Mesendoderm (in vitro differentiated cells): ENCODE measurements at regions not wholly inside any gene's neighbourhood (a gene's known extent, or its start where the extent isn't known, plus 50 kb on each side); places are given as distances from the start of the nearest gene placed in this dataset.
A peak's percentile ranks its signal among the peaks of the same experiment; 100 is the strongest.

ENCODE experiments used
- DNase-seq: peaks from one replicate; pipeline ENCODE4 v3.0.0; 2013
- H2AK5ac ChIP-seq: 2 replicates; pipeline ENCODE4 v1.6.1; 2013; ENCODE audit warnings: low read length, inconsistent platforms
- H2BK120ac ChIP-seq: 2 replicates; pipeline ENCODE4 v1.6.1; 2013; ENCODE audit warnings: low read depth, mild to moderate bottlenecking, low read length, moderate library complexity, mixed read lengths
- H2BK15ac ChIP-seq: replicated peaks from 2 replicates; pipeline ENCODE4 v1.6.1; 2013; ENCODE audit warnings: low read depth, mild to moderate bottlenecking, moderate library complexity
- H2BK5ac ChIP-seq: 2 replicates; pipeline ENCODE4 v1.6.1; 2013; ENCODE audit warnings: low read length, inconsistent platforms
- H3K18ac ChIP-seq: 2 replicates; pipeline ENCODE4 v1.6.1; 2013; ENCODE audit warnings: mild to moderate bottlenecking, low read length, mixed read lengths
- H3K23ac ChIP-seq: one replicate; pipeline ENCODE4 v1.6.1; 2013; ENCODE audit warnings: low read length
- H3K27ac ChIP-seq: 2 replicates; pipeline ENCODE4 v1.5.1; 2013; ENCODE audit warnings: low read depth, mild to moderate bottlenecking, inconsistent platforms, low read length, moderate library complexity
- H3K27me3 ChIP-seq: 2 replicates; pipeline ENCODE4 v1.6.1; 2013; ENCODE audit warnings: low read length, control low read depth, mild to moderate bottlenecking, inconsistent platforms; ENCODE audit not compliant: insufficient read depth, poor library complexity
- H3K36me3 ChIP-seq: 2 replicates; pipeline ENCODE4 v1.6.1; 2013; ENCODE audit warnings: low read length, inconsistent platforms; ENCODE audit not compliant: control insufficient read depth, insufficient read depth
- H3K4ac ChIP-seq: one replicate; pipeline ENCODE4 v1.6.1; 2013; ENCODE audit warnings: low read depth, mild to moderate bottlenecking, low read length, moderate library complexity
- H3K4me1 ChIP-seq: 2 replicates; pipeline ENCODE4 v1.6.1; 2013; ENCODE audit warnings: low read depth, low read length, inconsistent platforms; ENCODE audit not compliant: control insufficient read depth
- H3K4me2 ChIP-seq: 2 replicates; pipeline ENCODE4 v1.6.1; 2013; ENCODE audit warnings: low read length
- H3K4me3 ChIP-seq: 2 replicates; pipeline ENCODE4 v1.5.1; 2013; ENCODE audit warnings: mild to moderate bottlenecking, low read length
- H3K56ac ChIP-seq: one replicate; pipeline ENCODE4 v1.6.1; 2013; ENCODE audit warnings: low read length
- H3K79me1 ChIP-seq: 2 replicates; pipeline ENCODE4 v1.6.1; 2013; ENCODE audit warnings: low read length, inconsistent platforms
- H3K79me2 ChIP-seq: 2 replicates; pipeline ENCODE4 v1.6.1; 2013; ENCODE audit warnings: mild to moderate bottlenecking, low read length; ENCODE audit not compliant: control insufficient read depth, insufficient read depth
- H3K9ac ChIP-seq: 2 replicates; pipeline ENCODE4 v1.6.1; 2013; ENCODE audit warnings: low read length, inconsistent platforms
- H4K5ac ChIP-seq: one replicate; pipeline ENCODE4 v1.6.1; 2013; ENCODE audit warnings: low read length
- H4K8ac ChIP-seq: one replicate; pipeline ENCODE4 v1.6.1; 2013; ENCODE audit warnings: low read depth, mild to moderate bottlenecking, control low read depth, low read length, moderate library complexity
- WGBS: extraction: QIAGEN DNeasy Blood & Tissue Kit; methylation state at CpG from one replicate; pipeline ENCODE4 v1.1.7; 2013; ENCODE audit warnings: low lambda C conversion rate, missing lambda C conversion rate; ENCODE audit not compliant: insufficient coverage; ENCODE audit errors: extremely low coverage; 5-methylcytosine and 5-hydroxymethylcytosine counted together

GRCh38 chr4:156128616-156129015 is 174.9 kb upstream of the CTSO start:
- no peaks in the 10 kb centered on the region for H3K36me3 ChIP-seq
- H3K27me3 ChIP-seq: no peaks in the 10 kb centered on the region
- H3K4me2 ChIP-seq: no peak overlapping the region
- H3K9ac ChIP-seq: no peak overlapping the region
- H2BK5ac ChIP-seq: no peak overlapping the region
- H4K5ac ChIP-seq: no peak overlapping the region
- H2BK15ac ChIP-seq: no peak overlapping the region
- H3K79me1 ChIP-seq: no peaks in the 10 kb centered on the region
- H3K79me2 ChIP-seq: no peaks in the 10 kb centered on the region
- H3K4me1 ChIP-seq: no peaks in the 10 kb centered on the region
- WGBS: no CpG with 5 or more reads among the region's 1 CpG
- H3K18ac ChIP-seq: no peak overlapping the region
- H2AK5ac ChIP-seq: no peak overlapping the region
- no peak overlapping the region for H2BK120ac ChIP-seq
- H3K4me3 ChIP-seq: no peak overlapping the region
- no peak overlapping the region for H4K8ac ChIP-seq
- H3K56ac ChIP-seq: no peak overlapping the region
- no peak overlapping the region for H3K4ac ChIP-seq
- H3K23ac ChIP-seq: no peak overlapping the region
- DNase-seq: no peak
- H3K27ac ChIP-seq: no peak overlapping the region

DNA sequence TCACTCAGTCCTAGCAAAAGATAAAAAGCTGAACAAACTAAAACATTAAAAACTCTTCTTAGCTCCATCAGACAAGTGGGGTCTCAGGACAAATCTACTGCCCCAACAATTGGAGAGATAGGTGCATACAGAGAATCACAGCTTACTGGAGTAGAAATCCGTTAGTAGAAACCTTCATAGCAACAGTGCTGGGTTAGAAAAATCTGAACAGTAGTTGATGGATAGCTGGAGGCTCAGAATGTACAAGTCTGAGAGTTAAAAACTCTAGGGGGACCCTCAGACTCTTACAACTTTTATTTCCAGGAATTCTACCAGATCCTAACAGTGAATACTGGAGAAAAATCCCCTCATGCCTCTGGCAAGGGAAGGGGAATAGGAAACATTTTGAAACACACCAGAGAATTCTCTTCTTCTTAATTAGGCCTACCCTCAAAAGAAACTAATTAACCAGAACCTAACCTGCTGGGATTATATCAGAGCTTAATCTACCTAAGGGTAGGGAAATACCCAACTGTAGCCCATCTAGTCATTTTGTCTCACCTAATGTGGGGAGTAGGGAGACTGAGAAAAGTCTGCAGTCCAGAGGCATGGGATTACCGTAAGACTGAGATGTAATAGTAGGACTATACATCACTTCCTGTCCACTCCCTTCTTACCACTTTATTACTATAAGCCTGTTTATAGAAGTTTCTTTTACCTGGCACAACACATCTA is 165.0 kb upstream of the CTSO start:
- Histone ChIP-seq H3K18ac (no peak overlapping the region), H2AK5ac (no peak overlapping the region), H3K9ac (no peak overlapping the region), H3K23ac (no peak overlapping the region), H3K79me1 (no peaks in the 10 kb centered on the region), H3K4me3 (no peak overlapping the region), H2BK5ac (no peak overlapping the region), H3K27me3 (no peaks in the 10 kb centered on the region), H2BK15ac (no peak overlapping the region), H3K79me2 (no peaks in the 10 kb centered on the region), H4K8ac (no peak overlapping the region), H3K56ac (no peak overlapping the region), H3K4me2 (no peak overlapping the region), H4K5ac (no peak overlapping the region), H3K36me3 (no peaks in the 10 kb centered on the region), H3K4ac (no peak overlapping the region), H2BK120ac (no peak overlapping the region), H3K4me1 (no peaks in the 10 kb centered on the region), H3K27ac (no peak overlapping the region)
- DNase-seq: no peak
- no CpG with 5 or more reads among the region's 2 CpGs for WGBS

GRCh38 chr4:156117743-156118142 is 164.1 kb upstream of the CTSO start:
- WGBS: no CpG with 5 or more reads among the region's 1 CpG
- H3K36me3 ChIP-seq: no peaks in the 10 kb centered on the region
- H3K79me2 ChIP-seq: no peaks in the 10 kb centered on the region

GRCh38 chr4:156116991-156117390 is 163.3 kb upstream of the CTSO start:
- H2BK5ac ChIP-seq: no peak overlapping the region
- DNase-seq: no peak
- H3K27ac ChIP-seq: no peak overlapping the region

More at GRCh38 chr4:156117743-156118142, 164.1 kb upstream of the CTSO start:
- Histone ChIP-seq H3K56ac (no peak overlapping the region), H3K27me3 (no peaks in the 10 kb centered on the region), H2AK5ac (no peak overlapping the region), H2BK15ac (no peak overlapping the region), H3K23ac (no peak overlapping the region), H3K4me1 (no peaks in the 10 kb centered on the region), H3K18ac (no peak overlapping the region), H3K9ac (no peak overlapping the region), H3K27ac (no peak overlapping the region), H3K79me1 (no peaks in the 10 kb centered on the region), H3K4ac (no peak overlapping the region), H4K8ac (no peak overlapping the region), H2BK120ac (no peak overlapping the region), H2BK5ac (no peak overlapping the region), H3K4me2 (no peak overlapping the region), H4K5ac (no peak overlapping the region), H3K4me3 (no peak overlapping the region)
- DNase-seq: no peak

DNA sequence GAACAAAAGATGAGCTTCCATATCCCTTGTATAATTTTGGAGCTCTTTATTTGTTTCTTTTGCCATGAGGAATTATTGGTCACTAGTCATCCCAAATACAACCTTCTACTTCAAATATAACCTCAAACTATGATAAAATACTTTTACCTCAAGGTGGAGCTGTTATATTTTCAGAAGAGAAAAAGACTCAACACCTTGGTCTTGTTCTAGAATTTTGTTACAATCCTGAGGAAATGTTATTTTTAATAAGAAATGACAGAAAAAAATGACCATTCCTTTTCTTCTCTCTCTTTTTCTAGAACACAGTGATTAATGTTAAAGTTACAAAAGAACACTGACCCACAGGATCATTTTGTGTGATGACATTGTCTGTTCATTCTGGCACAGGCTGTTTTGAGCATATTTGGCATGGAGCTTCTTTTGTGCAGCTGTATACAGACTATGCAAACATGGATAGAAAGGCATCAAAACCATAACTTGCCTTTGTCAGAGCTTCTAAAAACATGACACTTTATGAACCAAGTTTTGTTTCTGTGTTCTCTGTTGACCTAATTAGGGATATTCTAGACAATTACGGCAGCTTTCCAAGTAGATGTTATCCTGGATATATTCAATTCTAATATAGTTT is 159.6 kb upstream of the CTSO start:
- H2BK5ac ChIP-seq: no peak overlapping the region
- DNase-seq: peak; percentile 26
- H4K5ac ChIP-seq: no peak overlapping the region
- H3K4me1 ChIP-seq: peaks cover 5% of the 10 kb centered on the region
- no peaks in the 10 kb centered on the region for H3K36me3 ChIP-seq
- H3K27me3 ChIP-seq: no peaks in the 10 kb centered on the region
- H3K79me2 ChIP-seq: no peaks in the 10 kb centered on the region
- no peak overlapping the region for H3K4me2 ChIP-seq
- no peak overlapping the region for H3K23ac ChIP-seq
- no peak overlapping the region for H3K4me3 ChIP-seq
- H4K8ac ChIP-seq: no peak overlapping the region
- no CpG with 5 or more reads among the region's 1 CpG for WGBS
- H3K56ac ChIP-seq: no peak overlapping the region
- no peak overlapping the region for H3K27ac ChIP-seq
- no peak overlapping the region for H2AK5ac ChIP-seq
- H3K79me1 ChIP-seq: no peaks in the 10 kb centered on the region
- no peak overlapping the region for H2BK120ac ChIP-seq
- no peak overlapping the region for H3K4ac ChIP-seq
- no peak overlapping the region for H3K9ac ChIP-seq
- H2BK15ac ChIP-seq: no peak overlapping the region
- H3K18ac ChIP-seq: no peak overlapping the region

More at GRCh38 chr4:156116991-156117390, 163.3 kb upstream of the CTSO start:
- Histone ChIP-seq H3K23ac (no peak overlapping the region), H4K5ac (no peak overlapping the region), H3K9ac (no peak overlapping the region), H3K56ac (no peak overlapping the region), H3K27me3 (no peaks in the 10 kb centered on the region), H3K79me2 (no peaks in the 10 kb centered on the region), H3K4ac (no peak overlapping the region), H3K36me3 (no peaks in the 10 kb centered on the region), H4K8ac (no peak overlapping the region), H2AK5ac (no peak overlapping the region), H3K79me1 (no peaks in the 10 kb centered on the region), H2BK120ac (no peak overlapping the region), H3K4me1 (no peaks in the 10 kb centered on the region), H2BK15ac (no peak overlapping the region), H3K4me3 (no peak overlapping the region), H3K18ac (no peak overlapping the region), H3K4me2 (no peak overlapping the region)

GRCh38 chr4:156111686-156112085 is 158.0 kb upstream of the CTSO start:
- H3K79me2 ChIP-seq: no peaks in the 10 kb centered on the region
- no peak overlapping the region for H3K23ac ChIP-seq
- H3K27ac ChIP-seq: no peak overlapping the region
- no peaks in the 10 kb centered on the region for H3K27me3 ChIP-seq
- no peak overlapping the region for H2BK15ac ChIP-seq
- H2AK5ac ChIP-seq: no peak overlapping the region
- H3K4me2 ChIP-seq: no peak overlapping the region
- H3K9ac ChIP-seq: no peak overlapping the region
- no peak overlapping the region for H3K4ac ChIP-seq
- H3K18ac ChIP-seq: no peak overlapping the region
- no peaks in the 10 kb centered on the region for H3K79me1 ChIP-seq
- no peak overlapping the region for H2BK5ac ChIP-seq
- no CpG with 5 or more reads among the region's 5 CpGs for WGBS
- H4K8ac ChIP-seq: no peak overlapping the region
- no peak overlapping the region for H4K5ac ChIP-seq
- no peak overlapping the region for H2BK120ac ChIP-seq
- DNase-seq: peak; percentile 20
- H3K36me3 ChIP-seq: no peaks in the 10 kb centered on the region
- peaks cover 5% of the 10 kb centered on the region for H3K4me1 ChIP-seq
- H3K56ac ChIP-seq: no peak overlapping the region
- no peak overlapping the region for H3K4me3 ChIP-seq
